Upper lobe of left lung (tissue), 6 donors: ENCODE measurements at regions not wholly inside any gene's neighbourhood (a gene's known extent, or its start where the extent isn't known, plus 50 kb on each side); places are given as distances from the start of the nearest gene placed in this dataset.

Experiments used
- ATAC-seq, 2 donors: fragments of 200-7000 bp; cut with Tn5 transposase; one replicate each; pipeline ENCODE4 v1.9.1; 2022; ENCODE audit warnings: mild to moderate bottlenecking in 2 of 2, moderate library complexity in 2 of 2; ENCODE audit not compliant: low FRiP score in 2 of 2
- DNase-seq, 2 donors: peaks; one replicate each; pipeline ENCODE4 v3.0.0-alpha.2; 2019 to 2020
- H3K27ac ChIP-seq, 4 donors: fragments of 200-600 bp; sonication (generic); one replicate each; pipeline ENCODE4 v1.5.1; 2016 to 2019
- H3K27me3 ChIP-seq, 4 donors: fragments of 200-600 bp; sonication (generic); one replicate each; pipeline ENCODE4 v1.5.1; 2017 to 2019
- H3K36me3 ChIP-seq, 4 donors: fragments of 200-600 bp; sonication (generic); one replicate each; pipeline ENCODE4 v1.5.1; 2016 to 2019
- H3K4me1 ChIP-seq, 4 donors: fragments of 200-600 bp; sonication (generic); one replicate each; pipeline ENCODE4 v1.5.1; 2018 to 2019
- H3K4me3 ChIP-seq, 4 donors: fragments of 200-600 bp; sonication (generic); one replicate each; pipeline ENCODE4 v1.5.1; 2017 to 2019; ENCODE audit warnings: mild to moderate bottlenecking in 2 of 4, moderate library complexity in 1 of 4
- H3K9me3 ChIP-seq, 4 donors: fragments of 200-600 bp; sonication (generic); one replicate each; pipeline ENCODE4 v1.5.1; 2018 to 2019
- CTCF ChIP-seq, 6 experiments: fragments of 450-650 bp in 4 of 6; fragments of 200-600 bp in 2 of 6; sonication (generic) in 2 of 6; IDR thresholded peaks; one replicate each; pipeline ENCODE4 v1.5.1; 2016 to 2019; ENCODE audit warnings: antibody characterized with exemption in 6 of 6
- EP300 ChIP-seq, 4 donors: sonication (generic); formaldehyde crosslinking; IDR thresholded peaks; one replicate each; pipeline ENCODE4 v1.5.1; 2017; ENCODE audit warnings: antibody characterized with exemption in 4 of 4, control low read depth in 2 of 4
- POLR2A ChIP-seq, 4 donors: fragments of 450-650 bp; IDR thresholded peaks; one replicate each; pipeline ENCODE4 v1.5.1; 2016 to 2017; ENCODE audit warnings: antibody characterized with exemption in 4 of 4, mild to moderate bottlenecking in 2 of 4
- POLR2AphosphoS5 ChIP-seq, 2 donors: sonication (generic); formaldehyde crosslinking; IDR thresholded peaks; one replicate each; pipeline ENCODE4 v1.5.1; 2017; ENCODE audit warnings: antibody characterized with exemption in 2 of 2
- WGBS, 2 donors: methylation state at CpG; one replicate each; pipeline ENCODE4 v1.1.5; 2017 to 2018; 5-methylcytosine and 5-hydroxymethylcytosine counted together
- donor health status: DM: no; HTN: no; CAD: no; lungs with moderate emphysema.
- donor health status: DM: no; HTN: yes; CAD: no; lungs with severe emphysema.

DNA sequence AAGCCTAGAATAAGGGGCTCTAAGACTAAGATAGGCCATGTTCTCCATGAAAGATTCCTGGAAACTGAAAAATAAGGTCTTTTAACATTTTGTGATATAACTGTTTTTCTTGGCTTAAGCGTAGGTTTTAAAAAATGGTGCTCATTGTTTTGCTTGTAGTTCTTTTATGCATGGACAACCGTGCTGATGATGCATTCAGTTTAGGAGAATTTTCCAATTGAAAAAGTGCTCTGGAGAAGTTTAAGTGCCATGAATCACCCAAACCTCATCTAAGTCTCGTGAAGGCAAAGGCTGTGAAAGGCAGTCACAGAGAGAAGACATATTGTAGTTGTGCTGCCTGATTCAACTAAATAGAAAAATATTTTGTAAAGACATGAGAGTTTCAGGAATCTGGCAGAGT, 111.8 kb upstream of the GAREM1 start:
- Histone ChIP-seq H3K9me3 (no peaks in the 10 kb centered on the region), H3K27me3 (no peaks in the 10 kb centered on the region), H3K27ac (no peak overlapping the region), H3K36me3 (no peaks in the 10 kb centered on the region), H3K4me3 (no peak overlapping the region), H3K4me1 (no peaks in the 10 kb centered on the region)
- no peak for ATAC-seq
- TF ChIP-seq EP300 (IDR thresholded peaks at IDR 0.05) (no peak), POLR2A (IDR thresholded peaks at IDR 0.05) (no peak), POLR2AphosphoS5 (IDR thresholded peaks at IDR 0.05) (no peak), CTCF (IDR thresholded peaks at IDR 0.05) (no peak)
- WGBS, 2 donors, result 76 to 78% methylated on average over 3 of the region's 3 CpGs
- no peak for DNase-seq

- Histone ChIP-seq H3K9me3 (no peaks in the 10 kb centered on the region), H3K4me1 (peaks cover 0 to 4% (median 0%) of the 10 kb centered on the region in 4 donors), H3K36me3 (no peaks in the 10 kb centered on the region), H3K4me3 (no peak overlapping the region), H3K27ac (no peak overlapping the region), H3K27me3 (no peaks in the 10 kb centered on the region)
- TF ChIP-seq CTCF (IDR thresholded peaks at IDR 0.05) (no peak), POLR2A (IDR thresholded peaks at IDR 0.05) (no peak), EP300 (IDR thresholded peaks at IDR 0.05) (no peak), POLR2AphosphoS5 (IDR thresholded peaks at IDR 0.05) (no peak)
- WGBS, 2 donors, result 43 to 57% methylated on average over 2 of the region's 2 CpGs
- DNase-seq (no peak), ATAC-seq (no peak)
These were observed 106.9 kb upstream of the GAREM1 start for GRCh38 chr18:32577561-32577960.

DNA sequence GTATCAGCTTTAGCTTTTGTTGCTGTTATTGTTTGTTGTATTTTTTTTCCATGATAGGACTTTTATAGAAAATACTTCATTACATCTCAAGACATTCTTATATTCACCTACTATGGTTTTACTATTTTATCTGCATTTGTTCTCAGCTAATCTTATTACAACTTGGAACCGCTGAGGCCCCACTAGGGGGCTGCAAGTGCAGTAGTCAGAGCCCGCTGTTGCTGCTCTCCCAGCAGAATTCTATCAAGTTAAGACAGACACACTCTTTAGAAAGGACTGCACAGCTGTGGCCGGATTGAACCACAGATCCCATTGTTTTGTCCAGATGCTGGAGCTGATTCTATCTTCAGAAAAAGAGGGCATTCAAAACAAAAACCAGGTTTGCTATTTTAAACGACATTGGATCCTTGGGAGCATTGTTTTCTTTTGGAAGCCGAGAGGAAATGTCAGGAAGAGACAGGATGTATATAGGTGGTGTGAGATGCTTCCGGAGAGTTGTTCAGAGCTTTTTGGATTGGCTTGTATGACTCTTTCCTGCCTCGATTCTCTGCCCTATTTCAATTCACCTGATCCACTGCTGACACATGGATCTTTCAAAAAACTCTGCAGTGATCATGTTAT, 105.7 kb upstream of the GAREM1 start:
- no peak for ATAC-seq
- no peak for DNase-seq
- H3K4me3 ChIP-seq, result no peak overlapping the region
- TF ChIP-seq CTCF (IDR thresholded peaks at IDR 0.05), result no peak
- no peak for TF ChIP-seq POLR2A (IDR thresholded peaks at IDR 0.05)
- no peak for TF ChIP-seq POLR2AphosphoS5 (IDR thresholded peaks at IDR 0.05)
- no peak for TF ChIP-seq EP300 (IDR thresholded peaks at IDR 0.05)
- peaks cover 0 to 4% (median 0%) of the 10 kb centered on the region in 4 donors for H3K4me1 ChIP-seq
- H3K27me3 ChIP-seq, result no peaks in the 10 kb centered on the region
- no peaks in the 10 kb centered on the region for H3K9me3 ChIP-seq
- no peaks in the 10 kb centered on the region for H3K36me3 ChIP-seq
- 13 to 19% methylated on average over 7 of the region's 7 CpGs for WGBS, 2 donors
- no peak overlapping the region for H3K27ac ChIP-seq

DNA sequence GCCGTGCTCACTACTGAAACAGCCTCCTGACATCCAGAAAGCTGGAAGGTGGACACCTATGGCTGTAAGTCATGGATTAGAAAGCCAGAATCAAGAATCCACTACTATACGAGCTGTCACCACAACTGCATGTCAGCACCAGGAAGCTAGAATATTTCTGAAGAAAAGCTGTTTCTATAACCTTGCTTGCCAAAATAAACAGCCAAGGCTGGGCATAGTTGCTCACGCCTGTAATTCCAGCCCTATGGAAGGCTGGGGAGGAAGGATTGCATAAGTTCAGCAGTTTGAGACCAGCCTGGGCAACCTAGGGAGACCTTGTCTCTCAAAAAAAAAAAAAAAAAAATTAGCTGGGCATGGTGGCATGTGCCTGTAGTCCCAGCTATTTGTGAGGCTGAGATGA, 96.3 kb upstream of the GAREM1 start:
- DNase-seq (no peak), ATAC-seq (no peak)
- TF ChIP-seq POLR2AphosphoS5 (IDR thresholded peaks at IDR 0.05) (no peak), POLR2A (IDR thresholded peaks at IDR 0.05) (no peak), EP300 (IDR thresholded peaks at IDR 0.05) (no peak), CTCF (IDR thresholded peaks at IDR 0.05) (no peak)
- WGBS, 2 donors, result 49 to 65% methylated on average over 3 of the region's 3 CpGs
- no peaks in the 10 kb centered on the region for H3K4me1 ChIP-seq
- H3K4me3 ChIP-seq, result no peak overlapping the region
- no peaks in the 10 kb centered on the region for H3K27me3 ChIP-seq
- no peaks in the 10 kb centered on the region for H3K9me3 ChIP-seq
- H3K27ac ChIP-seq, result no peak overlapping the region
- H3K36me3 ChIP-seq, result no peaks in the 10 kb centered on the region

DNA sequence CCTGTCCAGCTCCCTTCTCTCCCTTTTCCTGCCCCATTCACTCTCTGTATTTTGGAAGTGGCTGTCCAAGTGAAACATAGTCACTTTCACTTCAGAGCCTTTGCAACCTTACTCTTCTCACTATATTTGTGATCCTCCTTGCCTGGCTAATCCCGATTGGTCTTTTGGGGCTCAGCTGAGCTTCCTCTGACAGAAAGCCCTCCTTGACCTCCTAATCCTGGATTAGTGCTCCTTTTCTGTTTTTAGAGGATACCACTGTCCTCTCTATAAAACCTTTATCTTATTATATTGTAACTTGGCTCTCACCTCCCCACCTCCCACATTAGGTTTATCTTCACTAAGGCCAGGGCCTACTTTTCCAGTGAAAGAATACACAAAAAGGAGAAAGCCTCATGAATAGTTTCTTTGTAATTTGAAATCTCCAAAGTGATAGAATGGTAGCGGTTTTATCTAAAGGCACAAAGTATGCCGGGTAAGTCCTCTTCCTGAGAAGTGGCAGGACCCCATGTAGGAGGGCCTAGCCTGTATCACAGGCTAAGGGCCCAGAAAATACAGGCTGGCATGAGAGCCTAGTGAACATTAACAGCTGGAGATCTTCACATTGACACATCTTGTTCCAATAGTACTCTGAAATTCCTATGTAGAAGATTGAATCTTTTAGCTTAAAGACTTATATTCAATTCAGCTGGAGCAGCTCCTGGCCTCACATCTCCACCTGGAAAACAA, 83.1 kb upstream of the GAREM1 start:
- TF ChIP-seq POLR2A (IDR thresholded peaks at IDR 0.05), result no peak
- no peak for TF ChIP-seq CTCF (IDR thresholded peaks at IDR 0.05)
- 87 to 89% methylated on average over 3 of the region's 3 CpGs for WGBS, 2 donors
- Histone ChIP-seq H3K4me3 (no peak overlapping the region), H3K4me1 (no peaks in the 10 kb centered on the region), H3K36me3 (no peaks in the 10 kb centered on the region), H3K27ac (no peak overlapping the region), H3K27me3 (no peaks in the 10 kb centered on the region), H3K9me3 (no peaks in the 10 kb centered on the region)
- ATAC-seq, result no peak
- no peak for DNase-seq
